Panc1 (cell line): ENCODE measurements at regions not wholly inside any gene's neighbourhood (a gene's known extent, or its start where the extent isn't known, plus 50 kb on each side); places are given as distances from the start of the nearest gene placed in this dataset.

Source experiments
- ATAC-seq: fragments of 200-7000 bp; cut with Tn5 transposase; 2 replicates; pipeline ENCODE4 v1.9.1; 2020; ENCODE audit warnings: mild to moderate bottlenecking, moderate library complexity
- BruUV-seq: library from RNA; stranded (reverse); fragments of 400-500 nt; replicated peaks from 2 replicates; lab custom pipeline; 2021; lab: Mats Ljungman, UMichigan
- CTCF ChIA-PET: fragments of 300-600 bp; sonication (Branson Sonifier 250); formaldehyde crosslinking; loops from one replicate; lab custom pipeline; 2022; ENCODE audit warnings: antibody characterized with exemption; lab: Charles Lee
- POLR2A ChIA-PET: fragments of 300-600 bp; sonication (Branson Sonifier 250); formaldehyde crosslinking; loops from one replicate; lab custom pipeline; 2022; ENCODE audit warnings: antibody characterized with exemption; lab: Charles Lee
- DNase-seq: peaks from one replicate; pipeline ENCODE4 v3.0.0-alpha.2; 2010; ENCODE audit warnings: low read depth, low spot score
- H3K27ac ChIP-seq: 2 replicates; pipeline ENCODE4 v1.5.1; 2011; ENCODE audit warnings: mild to moderate bottlenecking, low read length, inconsistent platforms
- H3K27me3 ChIP-seq: fragments of 200-500 bp; sonication (Bioruptor generic); 2 replicates; pipeline ENCODE4 v1.6.0; 2014; ENCODE audit warnings: low read length, inconsistent platforms; ENCODE audit not compliant: control insufficient read depth, insufficient read depth
- H3K36me3 ChIP-seq: fragments of 200-500 bp; sonication (Bioruptor generic); 2 replicates; pipeline ENCODE4 v1.5.1; 2014; ENCODE audit warnings: inconsistent platforms, mild to moderate bottlenecking, low read length, moderate library complexity; ENCODE audit not compliant: control insufficient read depth, insufficient read depth
- H3K4me1 ChIP-seq: 2 replicates; pipeline ENCODE4 v1.5.1; 2011; ENCODE audit warnings: inconsistent platforms, mild to moderate bottlenecking, low read length, moderate library complexity; ENCODE audit not compliant: control insufficient read depth, insufficient read depth
- H3K4me3 ChIP-seq, 2 experiments: 2 replicates each; pipeline ENCODE4 v1.5.1; 2011 to 2012; ENCODE audit warnings: low read depth in 2 of 2, low read length in 2 of 2, mild to moderate bottlenecking in 2 of 2, inconsistent platforms in 1 of 2, moderate library complexity in 1 of 2
- H3K9me3 ChIP-seq: fragments of 200-500 bp; sonication (Bioruptor generic); 2 replicates; pipeline ENCODE4 v1.5.1; 2014; ENCODE audit warnings: low read depth, mild to moderate bottlenecking, inconsistent platforms, low read length, moderate library complexity; ENCODE audit not compliant: control insufficient read depth, insufficient read depth
- POLR2AphosphoS5 ChIP-seq: IDR thresholded peaks from 2 replicates; pipeline ENCODE4 v1.6.1; 2012; ENCODE audit warnings: mild to moderate bottlenecking, low read depth, low read length, moderate library complexity
- SIN3A ChIP-seq: IDR thresholded peaks from 2 replicates; pipeline ENCODE4 v1.6.1; 2012; ENCODE audit warnings: low read depth, mild to moderate bottlenecking, low read length, moderate library complexity, borderline replicate concordance; ENCODE audit not compliant: insufficient read depth
- TCF7L2 ChIP-seq: IDR thresholded peaks from 2 replicates; pipeline ENCODE4 v1.6.1; 2011; ENCODE audit warnings: mild to moderate bottlenecking, low read depth, low read length, inconsistent platforms
- in situ Hi-C: cut with HindIII; loops from 2 replicates; pipeline ENCODE4 v1.10.0; 2016; ENCODE audit warnings: low sequenced_read_pairs, low pct_unique_long_range_greater_than_20kb
- intact Hi-C: fragments of 100-400 bp; cut with micrococcal nuclease; formaldehyde crosslinking; loops from one replicate; pipeline ENCODE4 v1.10.0; 2022; ENCODE audit not compliant: unreplicated experiment
- TF ChIP-seq, protein P1 (sequence below), 2 experiments: IDR thresholded peaks; 2 replicates each; pipeline ENCODE4 v1.6.1; 2011 to 2012; ENCODE audit warnings: low read depth in 2 of 2, control low read depth in 1 of 2, low read length in 1 of 2, mild to moderate bottlenecking in 1 of 2, moderate library complexity in 1 of 2; ENCODE audit not compliant: insufficient read depth in 1 of 2
- TF ChIP-seq, protein P2 (sequence below): fragments of 450-650 bp; IDR thresholded peaks from 2 replicates; pipeline ENCODE4 v1.5.1; 2017; ENCODE audit warnings: mild to moderate bottlenecking

DNA sequence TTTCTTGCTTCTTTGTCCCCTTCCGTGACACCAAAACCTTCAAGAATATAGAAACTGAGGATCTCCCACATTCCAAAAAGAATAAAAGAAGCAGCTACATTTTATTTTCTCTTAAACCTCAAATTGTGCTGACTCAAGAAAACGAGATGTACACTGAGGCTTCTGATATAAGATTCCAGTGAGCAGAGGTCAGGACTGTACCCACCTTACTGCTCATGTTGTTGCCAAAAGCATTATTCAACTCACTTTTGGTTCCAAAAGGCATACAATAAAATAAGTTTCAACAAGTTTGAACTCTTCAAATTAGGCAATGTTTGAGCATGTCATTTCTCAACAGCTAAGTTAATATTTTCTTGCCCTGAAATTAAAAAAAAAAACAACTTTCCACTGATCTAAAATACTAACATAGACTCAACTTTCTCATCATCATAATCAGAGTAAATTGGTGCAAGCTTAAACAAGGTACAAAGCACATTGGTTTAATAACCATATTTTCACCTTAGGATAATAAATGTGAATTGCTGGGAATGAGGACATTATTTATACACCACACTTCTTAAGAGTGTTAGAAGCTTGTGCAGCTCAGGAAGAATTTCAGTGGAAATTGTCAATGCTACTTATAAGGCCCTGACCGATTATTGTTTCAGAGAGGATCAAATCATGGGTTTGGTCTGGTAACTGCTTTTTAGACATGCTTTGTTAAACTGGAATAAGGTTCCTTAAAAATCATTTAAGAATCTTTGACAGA is 629.0 kb upstream of the IGFBP3 start:
- H3K4me3 ChIP-seq: no peak overlapping the region
- H3K27ac ChIP-seq: no peak overlapping the region
- POLR2A ChIA-PET: interaction anchor here (0.6 kb wide), 2 partner anchors 442 to 1118 kb away, joined by 3 to 10 read pairs; no protein-coding TSS in a partner anchor
- H3K9me3 ChIP-seq: 0 out of 2 replicates have a peak, but pooled peaks cover 6% of the 10 kb centered on the region
- CTCF ChIA-PET: no interaction called here
- no TSS peak for BruUV-seq
- DNase-seq (no peak), ATAC-seq (no peak)
- H3K36me3 ChIP-seq: no peaks in the 10 kb centered on the region; the same call in 1 of the 2 replicates
- H3K4me1 ChIP-seq: peaks cover 10% of the 10 kb centered on the region; the same call in 1 of the 2 replicates
- H3K27me3 ChIP-seq: no peaks in the 10 kb centered on the region
- in situ Hi-C loops: no loop called here
- intact Hi-C loops: no loop called here
- TF ChIP-seq, protein P1, sequence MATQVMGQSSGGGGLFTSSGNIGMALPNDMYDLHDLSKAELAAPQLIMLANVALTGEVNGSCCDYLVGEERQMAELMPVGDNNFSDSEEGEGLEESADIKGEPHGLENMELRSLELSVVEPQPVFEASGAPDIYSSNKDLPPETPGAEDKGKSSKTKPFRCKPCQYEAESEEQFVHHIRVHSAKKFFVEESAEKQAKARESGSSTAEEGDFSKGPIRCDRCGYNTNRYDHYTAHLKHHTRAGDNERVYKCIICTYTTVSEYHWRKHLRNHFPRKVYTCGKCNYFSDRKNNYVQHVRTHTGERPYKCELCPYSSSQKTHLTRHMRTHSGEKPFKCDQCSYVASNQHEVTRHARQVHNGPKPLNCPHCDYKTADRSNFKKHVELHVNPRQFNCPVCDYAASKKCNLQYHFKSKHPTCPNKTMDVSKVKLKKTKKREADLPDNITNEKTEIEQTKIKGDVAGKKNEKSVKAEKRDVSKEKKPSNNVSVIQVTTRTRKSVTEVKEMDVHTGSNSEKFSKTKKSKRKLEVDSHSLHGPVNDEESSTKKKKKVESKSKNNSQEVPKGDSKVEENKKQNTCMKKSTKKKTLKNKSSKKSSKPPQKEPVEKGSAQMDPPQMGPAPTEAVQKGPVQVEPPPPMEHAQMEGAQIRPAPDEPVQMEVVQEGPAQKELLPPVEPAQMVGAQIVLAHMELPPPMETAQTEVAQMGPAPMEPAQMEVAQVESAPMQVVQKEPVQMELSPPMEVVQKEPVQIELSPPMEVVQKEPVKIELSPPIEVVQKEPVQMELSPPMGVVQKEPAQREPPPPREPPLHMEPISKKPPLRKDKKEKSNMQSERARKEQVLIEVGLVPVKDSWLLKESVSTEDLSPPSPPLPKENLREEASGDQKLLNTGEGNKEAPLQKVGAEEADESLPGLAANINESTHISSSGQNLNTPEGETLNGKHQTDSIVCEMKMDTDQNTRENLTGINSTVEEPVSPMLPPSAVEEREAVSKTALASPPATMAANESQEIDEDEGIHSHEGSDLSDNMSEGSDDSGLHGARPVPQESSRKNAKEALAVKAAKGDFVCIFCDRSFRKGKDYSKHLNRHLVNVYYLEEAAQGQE (IDR thresholded peaks at IDR 0.05; ENCODE audit: insufficient read depth in 1 of 2, low read depth in 2 of 2, low read length in 1 of 2): no peak
- TF ChIP-seq SIN3A (no peak), POLR2AphosphoS5 (no peak), TCF7L2 (no peak)
- TF ChIP-seq, protein P2, sequence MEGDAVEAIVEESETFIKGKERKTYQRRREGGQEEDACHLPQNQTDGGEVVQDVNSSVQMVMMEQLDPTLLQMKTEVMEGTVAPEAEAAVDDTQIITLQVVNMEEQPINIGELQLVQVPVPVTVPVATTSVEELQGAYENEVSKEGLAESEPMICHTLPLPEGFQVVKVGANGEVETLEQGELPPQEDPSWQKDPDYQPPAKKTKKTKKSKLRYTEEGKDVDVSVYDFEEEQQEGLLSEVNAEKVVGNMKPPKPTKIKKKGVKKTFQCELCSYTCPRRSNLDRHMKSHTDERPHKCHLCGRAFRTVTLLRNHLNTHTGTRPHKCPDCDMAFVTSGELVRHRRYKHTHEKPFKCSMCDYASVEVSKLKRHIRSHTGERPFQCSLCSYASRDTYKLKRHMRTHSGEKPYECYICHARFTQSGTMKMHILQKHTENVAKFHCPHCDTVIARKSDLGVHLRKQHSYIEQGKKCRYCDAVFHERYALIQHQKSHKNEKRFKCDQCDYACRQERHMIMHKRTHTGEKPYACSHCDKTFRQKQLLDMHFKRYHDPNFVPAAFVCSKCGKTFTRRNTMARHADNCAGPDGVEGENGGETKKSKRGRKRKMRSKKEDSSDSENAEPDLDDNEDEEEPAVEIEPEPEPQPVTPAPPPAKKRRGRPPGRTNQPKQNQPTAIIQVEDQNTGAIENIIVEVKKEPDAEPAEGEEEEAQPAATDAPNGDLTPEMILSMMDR: no peak

DNA sequence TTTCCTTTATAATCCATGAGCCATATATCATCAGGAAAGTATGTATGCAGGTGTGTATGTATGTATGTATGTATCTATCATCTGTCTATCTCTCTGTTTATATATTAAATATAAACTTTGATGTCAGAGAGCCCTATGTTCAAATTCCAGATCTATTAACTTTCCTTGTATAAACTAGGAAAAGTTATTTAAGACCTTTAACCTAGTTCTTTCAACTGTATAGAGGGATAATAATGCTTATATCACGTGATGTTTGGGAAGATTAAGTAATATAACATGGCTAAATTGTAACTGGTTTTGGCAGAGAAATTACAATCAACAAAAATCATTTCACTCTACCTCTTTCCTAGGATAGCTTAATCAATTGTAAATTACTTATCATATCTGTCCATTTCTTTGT is 628.3 kb upstream of the IGFBP3 start:
- Histone ChIP-seq H3K4me1 (peaks cover 15% of the 10 kb centered on the region), H3K9me3 (peaks cover 6% of the 10 kb centered on the region; the same call in 1 of the 2 replicates), H3K36me3 (no peaks in the 10 kb centered on the region; the same call in 1 of the 2 replicates), H3K27me3 (no peaks in the 10 kb centered on the region), H3K27ac (no peak overlapping the region), H3K4me3 (no peak overlapping the region)
- intact Hi-C loops: no loop called here
- ChIA-PET POLR2A (interaction anchor here (0.6 kb wide), 1 partner anchor 1118 kb away, joined by 10 read pairs; no protein-coding TSS in a partner anchor), CTCF (no interaction called here)
- in situ Hi-C loops: no loop called here
- TF ChIP-seq, protein P1 (IDR thresholded peaks at IDR 0.05; ENCODE audit: insufficient read depth in 1 of 2, low read depth in 2 of 2, low read length in 1 of 2): no peak
- TF ChIP-seq TCF7L2: no peak
- TF ChIP-seq SIN3A: no peak
- TF ChIP-seq, protein P2: no peak
- BruUV-seq: no TSS peak
- DNase-seq: no peak
- no peak for ATAC-seq
